HEK293 (cell line): ENCODE measurements at regions not wholly inside any gene's neighbourhood (a gene's known extent, or its start where the extent isn't known, plus 50 kb on each side); places are given as distances from the start of the nearest gene placed in this dataset.

Experiments
- CTCF ChIA-PET: fragments of 350-600 bp; formaldehyde crosslinking; extraction: SDS; loops from one replicate; lab custom pipeline; 2021; ENCODE audit warnings: antibody characterized with exemption; lab: Yijun Ruan, JAX
- POLR2A ChIA-PET: fragments of 300-600 bp; formaldehyde crosslinking; extraction: SDS; loops from one replicate; lab custom pipeline; 2020; ENCODE audit warnings: antibody characterized with exemption, inconsistent platforms; lab: Yijun Ruan, JAX
- H3K27ac ChIP-seq: fragments of 200-500 bp; sonication (Bioruptor generic); 2 replicates; pipeline ENCODE4 v1.5.1; 2014; ENCODE audit warnings: low read depth, low read length, control low read depth, inconsistent platforms; ENCODE audit errors: extremely low read depth
- H3K36me3 ChIP-seq, 2 experiments: fragments of 200-500 bp in 1 of 2; sonication (Bioruptor generic) in 1 of 2; 1 replicate in 1 of 2; 2 replicates in 1 of 2; pipeline ENCODE4 v1.5.1; 2014 to 2017; ENCODE audit warnings: inconsistent platforms in 2 of 2, low read length in 2 of 2; ENCODE audit not compliant: control insufficient read depth in 2 of 2, insufficient read depth in 1 of 2
- H3K4me1 ChIP-seq: fragments of 200-500 bp; sonication (Bioruptor generic); 2 replicates; pipeline ENCODE4 v1.5.1; 2014; ENCODE audit warnings: mild to moderate bottlenecking, low read length, inconsistent platforms; ENCODE audit not compliant: control insufficient read depth, insufficient read depth
- H3K4me3 ChIP-seq: 2 replicates; pipeline ENCODE4 v1.5.1; 2011; ENCODE audit warnings: low read depth, mild to moderate bottlenecking, control low read depth, low read length, moderate library complexity
- H3K9me3 ChIP-seq: fragments of 200-500 bp; sonication (Bioruptor generic); 2 replicates; pipeline ENCODE4 v1.5.1; 2014; ENCODE audit warnings: low read depth, low read length, inconsistent platforms; ENCODE audit not compliant: control insufficient read depth, insufficient read depth
- GLI2 ChIP-seq: fragments of 450-650 bp; formaldehyde crosslinking; IDR thresholded peaks from 2 replicates; pipeline ENCODE4; 2017; ENCODE audit warnings: missing biosample characterization, missing genetic modification characterization, low read depth, borderline replicate concordance
- MZF1 ChIP-seq: fragments of 450-650 bp; formaldehyde crosslinking; IDR thresholded peaks from 2 replicates; pipeline ENCODE4 v1.5.1; 2017; ENCODE audit warnings: missing biosample characterization, missing genetic modification characterization, borderline replicate concordance
- SP3 ChIP-seq: fragments of 450-650 bp; formaldehyde crosslinking; IDR thresholded peaks from 2 replicates; pipeline ENCODE4 v1.5.1; 2016; ENCODE audit warnings: missing biosample characterization, missing genetic modification characterization
- ZEB2 ChIP-seq: fragments of 450-650 bp; formaldehyde crosslinking; IDR thresholded peaks from 2 replicates; pipeline ENCODE4 v1.5.1; 2016; ENCODE audit warnings: missing biosample characterization, missing genetic modification characterization
- ZFP69B ChIP-seq: fragments of 450-650 bp; formaldehyde crosslinking; IDR thresholded peaks from 2 replicates; pipeline ENCODE4 v1.5.1; 2016; ENCODE audit warnings: missing biosample characterization, missing genetic modification characterization
- ZNF112 ChIP-seq: fragments of 450-650 bp; formaldehyde crosslinking; IDR thresholded peaks from 2 replicates; pipeline ENCODE4 v1.5.0; 2017; ENCODE audit warnings: missing biosample characterization, missing genetic modification characterization
- ZNF133 ChIP-seq: fragments of 450-650 bp; formaldehyde crosslinking; IDR thresholded peaks from 2 replicates; pipeline ENCODE4 v1.5.1; 2016; ENCODE audit warnings: missing biosample characterization, missing genetic modification characterization
- ZNF140 ChIP-seq: fragments of 450-650 bp; formaldehyde crosslinking; IDR thresholded peaks from 2 replicates; pipeline ENCODE4 v1.5.1; 2016; ENCODE audit warnings: missing biosample characterization, missing genetic modification characterization
- ZNF146 ChIP-seq: fragments of 450-650 bp; formaldehyde crosslinking; IDR thresholded peaks from 2 replicates; pipeline ENCODE4 v1.5.1; 2016; ENCODE audit warnings: missing biosample characterization, missing genetic modification characterization
- ZNF37A ChIP-seq: fragments of 450-650 bp; IDR thresholded peaks from 2 replicates; pipeline ENCODE4 v1.5.1; 2018; ENCODE audit warnings: missing biosample characterization, missing genetic modification characterization
- ZNF571 ChIP-seq: fragments of 450-650 bp; formaldehyde crosslinking; IDR thresholded peaks from 2 replicates; pipeline ENCODE4 v1.5.0; 2017; ENCODE audit warnings: missing biosample characterization, missing genetic modification characterization
- ZNF600 ChIP-seq: fragments of 450-650 bp; formaldehyde crosslinking; IDR thresholded peaks from 2 replicates; pipeline ENCODE4 v1.5.1; 2016; ENCODE audit warnings: missing biosample characterization, missing genetic modification characterization
- ZNF654 ChIP-seq: fragments of 450-650 bp; formaldehyde crosslinking; IDR thresholded peaks from 2 replicates; pipeline ENCODE4 v1.5.1; 2016; ENCODE audit warnings: low read depth, missing biosample characterization, missing genetic modification characterization
- ZNF791 ChIP-seq: fragments of 450-650 bp; formaldehyde crosslinking; IDR thresholded peaks from 2 replicates; pipeline ENCODE4 v1.5.1; 2016; ENCODE audit warnings: missing biosample characterization, missing genetic modification characterization
- ZXDB ChIP-seq: fragments of 450-650 bp; formaldehyde crosslinking; IDR thresholded peaks from 2 replicates; pipeline ENCODE4 v1.5.1; 2016; ENCODE audit warnings: missing biosample characterization, missing genetic modification characterization
- TF ChIP-seq, protein P1 (sequence below): fragments of 450-650 bp; formaldehyde crosslinking; IDR thresholded peaks from 2 replicates; pipeline ENCODE4 v1.5.1; 2017; ENCODE audit warnings: missing biosample characterization, missing genetic modification characterization
- TF ChIP-seq, protein P2 (sequence below): fragments of 450-650 bp; formaldehyde crosslinking; IDR thresholded peaks from 2 replicates; pipeline ENCODE4 v1.5.1; 2017; ENCODE audit warnings: missing biosample characterization, mild to moderate bottlenecking, missing genetic modification characterization, moderate library complexity
- TF ChIP-seq, protein P3 (sequence below): fragments of 450-650 bp; formaldehyde crosslinking; IDR thresholded peaks from 2 replicates; pipeline ENCODE4 v1.5.1; 2016; ENCODE audit warnings: missing biosample characterization, missing genetic modification characterization

DNA sequence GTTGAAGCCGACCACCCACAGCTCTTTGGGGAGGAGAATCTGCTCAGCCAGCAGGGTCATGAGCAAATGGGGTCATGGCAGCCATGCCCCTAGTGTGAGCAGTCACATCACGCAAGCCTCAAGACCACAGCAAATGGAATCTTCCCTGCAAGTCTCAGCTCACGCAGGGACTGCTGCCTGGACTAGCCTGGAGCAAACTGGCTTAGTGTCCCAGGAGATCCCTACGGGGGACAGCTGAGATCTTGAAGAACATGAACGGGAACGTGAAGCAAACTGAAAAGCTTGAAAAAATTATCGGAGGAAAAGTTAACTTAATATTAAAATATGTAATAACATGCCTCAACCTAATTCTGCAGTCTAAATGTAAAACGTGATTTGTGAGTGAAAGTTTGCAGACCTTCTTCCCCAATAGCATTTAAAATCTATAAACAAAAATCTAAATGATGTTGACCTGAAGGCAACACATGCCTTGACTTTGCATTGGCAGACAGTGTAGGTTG lies 118.4 kb downstream of the FAM124B start (continued):
- TF ChIP-seq, protein P1, sequence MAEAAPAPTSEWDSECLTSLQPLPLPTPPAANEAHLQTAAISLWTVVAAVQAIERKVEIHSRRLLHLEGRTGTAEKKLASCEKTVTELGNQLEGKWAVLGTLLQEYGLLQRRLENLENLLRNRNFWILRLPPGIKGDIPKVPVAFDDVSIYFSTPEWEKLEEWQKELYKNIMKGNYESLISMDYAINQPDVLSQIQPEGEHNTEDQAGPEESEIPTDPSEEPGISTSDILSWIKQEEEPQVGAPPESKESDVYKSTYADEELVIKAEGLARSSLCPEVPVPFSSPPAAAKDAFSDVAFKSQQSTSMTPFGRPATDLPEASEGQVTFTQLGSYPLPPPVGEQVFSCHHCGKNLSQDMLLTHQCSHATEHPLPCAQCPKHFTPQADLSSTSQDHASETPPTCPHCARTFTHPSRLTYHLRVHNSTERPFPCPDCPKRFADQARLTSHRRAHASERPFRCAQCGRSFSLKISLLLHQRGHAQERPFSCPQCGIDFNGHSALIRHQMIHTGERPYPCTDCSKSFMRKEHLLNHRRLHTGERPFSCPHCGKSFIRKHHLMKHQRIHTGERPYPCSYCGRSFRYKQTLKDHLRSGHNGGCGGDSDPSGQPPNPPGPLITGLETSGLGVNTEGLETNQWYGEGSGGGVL (tag by site-specific recombination): no peak
- TF ChIP-seq SP3 (tag by site-specific recombination) (no peak), ZNF140 (no peak), ZEB2 (tag by site-specific recombination) (no peak)
- TF ChIP-seq, all 188 proteins: peak for 0

DNA sequence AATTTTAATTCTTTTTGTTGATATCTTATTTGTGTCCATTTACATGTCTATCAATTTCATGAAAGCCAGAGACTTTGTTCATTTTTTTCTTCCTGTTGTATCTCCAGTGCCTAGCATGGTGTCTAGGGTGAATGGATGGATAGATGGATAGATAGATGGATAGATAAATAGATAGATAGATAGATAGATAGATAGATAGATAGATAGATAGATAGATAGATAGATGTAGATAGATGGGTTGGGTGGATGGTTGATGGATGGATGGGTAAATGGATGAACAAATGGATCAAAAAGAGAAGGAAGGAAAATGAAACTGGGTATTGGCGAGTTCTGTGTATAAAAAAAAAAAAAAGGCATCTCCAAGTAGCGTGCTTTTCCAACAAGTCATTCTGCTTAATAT lies 120.5 kb downstream of the FAM124B start:
- no peak for TF ChIP-seq ZNF37A (tag by site-specific recombination)
- TF ChIP-seq GLI2 (tag by site-specific recombination): no peak
- no peak for TF ChIP-seq ZNF140
- TF ChIP-seq ZNF791 (tag by site-specific recombination): no peak
- TF ChIP-seq MZF1: no peak
- TF ChIP-seq ZNF600 (tag by site-specific recombination): no peak
- ChIA-PET CTCF (interaction anchor here (0.6 to 9.9 kb wide), 3 partner anchors 288 to 544 kb away, joined by 3 to 205 read pairs (median 149); no protein-coding TSS in a partner anchor), POLR2A (no interaction called here)
- Histone ChIP-seq H3K36me3 (no peaks in the 10 kb centered on the region), H3K9me3 (no peaks in the 10 kb centered on the region), H3K27ac (no peak overlapping the region), H3K4me1 (no peaks in the 10 kb centered on the region), H3K4me3 (no peak overlapping the region)

DNA sequence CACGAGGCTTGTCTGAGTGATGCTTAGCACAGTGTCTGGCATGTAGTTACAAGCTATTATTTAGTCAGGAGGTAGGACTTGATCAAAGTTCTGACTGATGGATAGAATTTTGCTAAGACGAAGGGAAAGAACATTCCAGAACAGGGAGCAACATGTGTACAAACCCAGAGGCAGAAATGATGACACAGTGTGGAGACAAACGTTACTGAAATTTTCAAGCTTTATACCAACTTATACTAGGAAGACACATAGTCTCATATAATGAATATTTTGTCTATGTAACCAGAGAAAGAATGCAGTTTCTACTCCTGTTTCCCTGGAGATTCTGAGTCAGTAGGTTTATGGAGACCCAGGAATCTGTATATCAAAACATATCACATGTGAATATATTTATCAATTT lies 123.4 kb downstream of the FAM124B start:
- Histone ChIP-seq H3K27ac (no peak overlapping the region), H3K36me3 (no peaks in the 10 kb centered on the region), H3K4me3 (no peak overlapping the region), H3K9me3 (no peaks in the 10 kb centered on the region), H3K4me1 (no peaks in the 10 kb centered on the region)
- CTCF ChIA-PET: interaction anchor here (0.7 to 2.8 kb wide), 3 partner anchors 25 to 287 kb away, joined by 3 to 20 read pairs (median 4); no protein-coding TSS in a partner anchor
- TF ChIP-seq ZNF654 (tag by site-specific recombination) (no peak), ZNF112 (tag by site-specific recombination) (no peak), ZNF133 (tag by site-specific recombination) (no peak)
- POLR2A ChIA-PET: no interaction called here

DNA sequence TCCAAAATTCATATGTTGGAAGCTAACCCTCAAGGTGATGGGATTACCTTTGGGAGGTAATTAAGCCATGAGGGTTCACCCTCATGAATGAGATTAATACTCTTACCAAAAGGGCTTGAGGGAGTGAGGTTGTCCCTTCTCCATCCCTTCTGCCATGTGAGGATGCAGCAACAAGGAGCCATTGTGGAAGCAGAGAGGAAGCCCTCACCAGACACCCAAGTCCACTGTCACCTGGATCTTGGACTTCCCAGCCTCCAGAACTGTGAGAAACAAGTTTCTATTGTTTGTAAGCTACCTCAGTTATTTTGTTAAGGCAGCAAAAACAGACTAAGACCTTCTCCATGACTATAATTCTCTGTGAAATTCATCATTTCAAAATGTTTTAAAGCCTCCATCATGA lies 125.7 kb downstream of the FAM124B start:
- CTCF ChIA-PET: interaction anchor here (0.5 to 3.3 kb wide), 3 partner anchors 11 to 1032 kb away, joined by 3 to 17 read pairs (median 3); no protein-coding TSS in a partner anchor
- no peaks in the 10 kb centered on the region for H3K9me3 ChIP-seq
- H3K4me3 ChIP-seq: no peak overlapping the region
- no peaks in the 10 kb centered on the region for H3K4me1 ChIP-seq
- no peaks in the 10 kb centered on the region for H3K36me3 ChIP-seq
- TF ChIP-seq ZFP69B (tag by site-specific recombination): no peak
- POLR2A ChIA-PET: interaction anchor here (0.7 kb wide), 1 partner anchor 376 kb away, joined by 6 read pairs; no protein-coding TSS in a partner anchor
- H3K27ac ChIP-seq: no peak overlapping the region

DNA sequence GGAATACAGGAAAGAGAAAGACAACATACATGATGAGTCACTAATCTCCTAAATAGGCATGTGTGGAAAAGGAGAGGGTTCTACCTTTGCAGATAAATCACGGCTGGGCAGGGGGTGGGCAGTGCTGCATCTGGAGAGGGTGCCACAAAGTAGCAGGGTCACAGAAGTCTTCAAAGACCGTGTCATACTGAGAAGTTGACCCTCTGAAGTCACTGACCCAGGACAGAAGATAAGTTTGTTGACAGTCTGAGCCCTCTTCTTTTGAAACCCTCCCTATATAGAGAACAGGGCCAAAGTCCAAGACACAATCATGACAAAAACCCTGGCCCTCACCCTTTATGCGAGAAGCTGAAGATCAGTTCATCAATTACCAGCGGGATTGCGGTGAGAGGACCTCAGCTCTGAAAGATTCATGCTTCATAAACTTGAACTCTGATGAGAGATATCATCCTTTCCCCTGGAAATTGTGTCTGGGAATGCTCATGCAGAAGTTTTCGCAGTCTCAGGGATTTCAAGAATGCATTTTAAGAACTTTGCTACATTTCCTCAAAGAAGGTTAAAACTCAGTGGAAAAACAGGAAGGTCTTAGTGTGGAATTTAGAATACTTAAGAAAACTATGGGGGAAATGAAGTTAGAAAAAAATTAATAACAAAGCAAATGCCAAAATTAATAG lies 129.5 kb downstream of the FAM124B start:
- H3K27ac ChIP-seq: no peak overlapping the region
- no peaks in the 10 kb centered on the region for H3K36me3 ChIP-seq
- POLR2A ChIA-PET: no interaction called here
- H3K9me3 ChIP-seq: no peaks in the 10 kb centered on the region
- CTCF ChIA-PET: interaction anchor here (1.1 kb wide), 1 partner anchor 12 kb away, joined by 6 read pairs; no protein-coding TSS in a partner anchor
- H3K4me3 ChIP-seq: no peak overlapping the region
- H3K4me1 ChIP-seq: no peaks in the 10 kb centered on the region
- TF ChIP-seq, protein P2, sequence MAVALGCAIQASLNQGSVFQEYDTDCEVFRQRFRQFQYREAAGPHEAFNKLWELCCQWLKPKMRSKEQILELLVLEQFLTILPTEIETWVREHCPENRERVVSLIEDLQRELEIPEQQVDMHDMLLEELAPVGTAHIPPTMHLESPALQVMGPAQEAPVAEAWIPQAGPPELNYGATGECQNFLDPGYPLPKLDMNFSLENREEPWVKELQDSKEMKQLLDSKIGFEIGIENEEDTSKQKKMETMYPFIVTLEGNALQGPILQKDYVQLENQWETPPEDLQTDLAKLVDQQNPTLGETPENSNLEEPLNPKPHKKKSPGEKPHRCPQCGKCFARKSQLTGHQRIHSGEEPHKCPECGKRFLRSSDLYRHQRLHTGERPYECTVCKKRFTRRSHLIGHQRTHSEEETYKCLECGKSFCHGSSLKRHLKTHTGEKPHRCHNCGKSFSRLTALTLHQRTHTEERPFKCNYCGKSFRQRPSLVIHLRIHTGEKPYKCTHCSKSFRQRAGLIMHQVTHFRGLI (tag by site-specific recombination): no peak
- TF ChIP-seq ZXDB (tag by site-specific recombination) (no peak), ZNF146 (tag by site-specific recombination) (no peak), ZNF571 (no peak)
- TF ChIP-seq, protein P3, sequence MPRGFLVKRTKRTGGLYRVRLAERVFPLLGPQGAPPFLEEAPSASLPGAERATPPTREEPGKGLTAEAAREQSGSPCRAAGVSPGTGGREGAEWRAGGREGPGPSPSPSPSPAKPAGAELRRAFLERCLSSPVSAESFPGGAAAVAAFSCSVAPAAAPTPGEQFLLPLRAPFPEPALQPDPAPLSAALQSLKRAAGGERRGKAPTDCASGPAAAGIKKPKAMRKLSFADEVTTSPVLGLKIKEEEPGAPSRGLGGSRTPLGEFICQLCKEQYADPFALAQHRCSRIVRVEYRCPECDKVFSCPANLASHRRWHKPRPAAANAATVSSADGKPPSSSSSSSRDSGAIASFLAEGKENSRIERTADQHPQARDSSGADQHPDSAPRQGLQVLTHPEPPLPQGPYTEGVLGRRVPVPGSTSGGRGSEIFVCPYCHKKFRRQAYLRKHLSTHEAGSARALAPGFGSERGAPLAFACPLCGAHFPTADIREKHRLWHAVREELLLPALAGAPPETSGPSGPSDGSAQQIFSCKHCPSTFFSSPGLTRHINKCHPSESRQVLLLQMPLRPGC (tag by site-specific recombination): no peak
